Hepatic stellate cell (primary cell): ENCODE measurements at regions not wholly inside any gene's neighbourhood (a gene's known extent, or its start where the extent isn't known, plus 50 kb on each side); places are given as distances from the start of the nearest gene placed in this dataset.

Experiments
- DNase-seq: peaks from one replicate; pipeline ENCODE4 v3.0.0; 2011; ENCODE audit warnings: low spot score

- no peak for DNase-seq
Measured at GRCh38 chr10:132467464-132468149, 70.0 kb upstream of the INPP5A start.

GRCh38 chr10:132468216-132468615 is 69.4 kb upstream of the INPP5A start:
- no peak for DNase-seq

GRCh38 chr10:132468651-132469050 is 68.9 kb upstream of the INPP5A start:
- DNase-seq: no peak

GRCh38 chr10:132469197-132469884 is 68.2 kb upstream of the INPP5A start:
- DNase-seq: no peak

GRCh38 chr10:132470410-132471124 is 67.0 kb upstream of the INPP5A start:
- DNase-seq: no peak

GRCh38 chr10:132471125-132471451 is 66.5 kb upstream of the INPP5A start:
- DNase-seq: no peak

- no peak for DNase-seq
Measured at GRCh38 chr10:132471484-132471883, 66.1 kb upstream of the INPP5A start.

- no peak for DNase-seq
Measured at GRCh38 chr10:132475086-132475485, 62.5 kb upstream of the INPP5A start.

- DNase-seq: no peak
Measured at GRCh38 chr10:132476146-132477065, 61.2 kb upstream of the INPP5A start.

- DNase-seq: no peak
Measured at GRCh38 chr10:132477066-132477397, 60.6 kb upstream of the INPP5A start.

- DNase-seq: no peak
Measured at GRCh38 chr10:132477398-132478340, 59.9 kb upstream of the INPP5A start.

- DNase-seq: no peak
Measured at GRCh38 chr10:132478341-132479023, 59.1 kb upstream of the INPP5A start.

GRCh38 chr10:132479024-132479602 is 58.5 kb upstream of the INPP5A start:
- DNase-seq: peak; percentile 72

- DNase-seq: no peak
Measured at GRCh38 chr10:132479603-132480221, 57.9 kb upstream of the INPP5A start.

GRCh38 chr10:132480356-132480755 is 57.2 kb upstream of the INPP5A start:
- no peak for DNase-seq

GRCh38 chr10:132481690-132482089 is 55.9 kb upstream of the INPP5A start:
- no peak for DNase-seq

- peak; percentile 80 for DNase-seq
Measured at GRCh38 chr10:132482090-132482800, 55.3 kb upstream of the INPP5A start.

- no peak for DNase-seq
Measured at GRCh38 chr10:132483394-132483793, 54.2 kb upstream of the INPP5A start.

GRCh38 chr10:132484922-132485321 is 52.7 kb upstream of the INPP5A start:
- DNase-seq: no peak
